ENCODE measurements at regions not wholly inside any gene's neighbourhood (a gene's known extent, or its start where the extent isn't known, plus 50 kb on each side); places are given as distances from the start of the nearest gene placed in this dataset.

GRCh38 chr6:164195942-164196281, 781.4 kb downstream of the QKI start:
- DNase-seq, result no peak

GRCh38 chr6:164195278-164195941, 780.9 kb downstream of the QKI start:
- DNase-seq, result no peak

GRCh38 chr6:164188861-164189260, 774.3 kb downstream of the QKI start:
- no peak for DNase-seq

GRCh38 chr6:164185471-164185871, 771.0 kb downstream of the QKI start:
- no peak for DNase-seq

GRCh38 chr6:164184410-164184809, 769.9 kb downstream of the QKI start:
- DNase-seq, result no peak

GRCh38 chr6:164183556-164184123, 769.1 kb downstream of the QKI start:
- DNase-seq, result no peak

- DNase-seq, result no peak
Observed at GRCh38 chr6:164178679-164179332, 764.3 kb downstream of the QKI start.

- no peak for DNase-seq
Observed at GRCh38 chr6:164169355-164169754, 754.8 kb downstream of the QKI start.

- no peak for DNase-seq
Observed at GRCh38 chr6:164168595-164168994, 754.1 kb downstream of the QKI start.

GRCh38 chr6:164167873-164168405, 753.4 kb downstream of the QKI start:
- DNase-seq, result no peak

GRCh38 chr6:164166996-164167395, 752.5 kb downstream of the QKI start:
- DNase-seq, result no peak

- DNase-seq, result no peak
Observed at GRCh38 chr6:164166515-164166914, 752.0 kb downstream of the QKI start.

- no peak for DNase-seq
Observed at GRCh38 chr6:164164876-164165275, 750.4 kb downstream of the QKI start.

GRCh38 chr6:164163239-164163638, 748.7 kb downstream of the QKI start:
- no peak for DNase-seq

GRCh38 chr6:164159061-164159460, 744.5 kb downstream of the QKI start:
- no peak for DNase-seq

- no peak for DNase-seq
Observed at GRCh38 chr6:164154588-164154987, 740.1 kb downstream of the QKI start.

- no peak for DNase-seq
Observed at GRCh38 chr6:164152611-164153010, 738.1 kb downstream of the QKI start.

- no peak for DNase-seq
Observed at GRCh38 chr6:164151161-164152120, 736.9 kb downstream of the QKI start.

- DNase-seq, result no peak
Observed at GRCh38 chr6:164150232-164150631, 735.7 kb downstream of the QKI start.

- DNase-seq, result no peak
Observed at GRCh38 chr6:164148788-164149187, 734.3 kb downstream of the QKI start.

- DNase-seq, result no peak
Observed at GRCh38 chr6:164144316-164144715, 729.8 kb downstream of the QKI start.

- DNase-seq, result no peak
Observed at GRCh38 chr6:164142322-164142721, 727.8 kb downstream of the QKI start.

GRCh38 chr6:164135511-164136132, 721.1 kb downstream of the QKI start:
- no peak for DNase-seq

Measured in CD4-positive, alpha-beta T cell treated with Interleukin-1 beta for 1 hour (primary cell).